Activated CD4-positive, alpha-beta T cell treated with anti-CD3 and anti-CD28 coated beads, Interleukin-2, amount 50 U/mL, for 16 hours (primary cell): ENCODE measurements at regions not wholly inside any gene's neighbourhood (a gene's known extent, or its start where the extent isn't known, plus 50 kb on each side); places are given as distances from the start of the nearest gene placed in this dataset.

Experiments used
- DNase-seq: peaks from one replicate; pipeline ENCODE4 v3.0.0-alpha.2; 2020

- DNase-seq: no peak
Observed at GRCh38 chr21:40990366-40990765, 143.4 kb upstream of the DSCAM start.

GRCh38 chr21:40997831-40998230 is 150.9 kb upstream of the DSCAM start:
- DNase-seq: no peak

GRCh38 chr21:41000838-41001237 is 153.9 kb upstream of the DSCAM start:
- no peak for DNase-seq

GRCh38 chr21:41006636-41007035 is 159.7 kb upstream of the DSCAM start:
- no peak for DNase-seq

GRCh38 chr21:41008351-41008750 is 159.6 kb upstream of the BACE2 start:
- no peak for DNase-seq

- no peak for DNase-seq
Observed at GRCh38 chr21:41008974-41009373, 159.0 kb upstream of the BACE2 start.

- DNase-seq: no peak
Observed at GRCh38 chr21:41009398-41010100, 158.4 kb upstream of the BACE2 start.

GRCh38 chr21:41010101-41010435 is 157.9 kb upstream of the BACE2 start:
- no peak for DNase-seq

GRCh38 chr21:41011098-41011731 is 156.7 kb upstream of the BACE2 start:
- DNase-seq: no peak

GRCh38 chr21:41011951-41012366 is 156.0 kb upstream of the BACE2 start:
- no peak for DNase-seq

- DNase-seq: no peak
Observed at GRCh38 chr21:41012425-41012824, 155.5 kb upstream of the BACE2 start.

GRCh38 chr21:41016472-41016871 is 151.5 kb upstream of the BACE2 start:
- no peak for DNase-seq

- no peak for DNase-seq
Observed at GRCh38 chr21:41018431-41018830, 149.5 kb upstream of the BACE2 start.

GRCh38 chr21:41023936-41024335 is 144.0 kb upstream of the BACE2 start:
- no peak for DNase-seq

- DNase-seq: no peak
Observed at GRCh38 chr21:41024341-41024740, 143.6 kb upstream of the BACE2 start.

GRCh38 chr21:41024746-41025254 is 143.2 kb upstream of the BACE2 start:
- DNase-seq: no peak

GRCh38 chr21:41029571-41029970 is 138.4 kb upstream of the BACE2 start:
- DNase-seq: no peak

- DNase-seq: no peak
Observed at GRCh38 chr21:41031701-41032220, 136.2 kb upstream of the BACE2 start.

- no peak for DNase-seq
Observed at GRCh38 chr21:41032541-41032940, 135.4 kb upstream of the BACE2 start.

- DNase-seq: no peak
Observed at GRCh38 chr21:41037212-41037611, 130.7 kb upstream of the BACE2 start.

- no peak for DNase-seq
Observed at GRCh38 chr21:41037936-41038335, 130.0 kb upstream of the BACE2 start.

- no peak for DNase-seq
Observed at GRCh38 chr21:41043014-41043413, 124.9 kb upstream of the BACE2 start.

- DNase-seq: no peak
Observed at GRCh38 chr21:41045534-41046268, 122.3 kb upstream of the BACE2 start.

GRCh38 chr21:41048145-41048544 is 119.8 kb upstream of the BACE2 start:
- DNase-seq: no peak
